ENCODE measurements at regions not wholly inside any gene's neighbourhood (a gene's known extent, or its start where the extent isn't known, plus 50 kb on each side); places are given as distances from the start of the nearest gene placed in this dataset.

DNA sequence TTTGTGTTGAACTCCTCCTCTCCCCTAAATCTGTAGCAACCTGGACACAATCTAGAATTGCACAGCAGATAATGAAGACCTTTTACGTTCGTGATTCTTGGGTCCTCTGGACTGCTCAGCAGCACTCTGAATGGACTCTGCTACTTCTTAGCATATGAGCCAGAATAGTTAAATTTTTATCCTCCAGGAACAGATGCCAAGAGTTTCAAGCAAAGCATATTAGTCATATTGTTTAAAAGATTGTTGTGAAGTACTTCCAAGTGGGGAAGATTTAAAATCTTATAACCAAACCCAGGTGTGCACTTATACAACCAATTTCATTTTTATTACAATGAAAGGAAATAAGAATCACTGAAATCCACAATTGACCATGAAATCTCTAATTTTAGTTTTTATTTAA, 118.9 kb upstream of the EXOC2 start (continued):
- TF ChIP-seq ZNF416 (CRISPR knock-in tag; IDR thresholded peaks at IDR 0.05), result no peak
- TF ChIP-seq, protein P1, sequence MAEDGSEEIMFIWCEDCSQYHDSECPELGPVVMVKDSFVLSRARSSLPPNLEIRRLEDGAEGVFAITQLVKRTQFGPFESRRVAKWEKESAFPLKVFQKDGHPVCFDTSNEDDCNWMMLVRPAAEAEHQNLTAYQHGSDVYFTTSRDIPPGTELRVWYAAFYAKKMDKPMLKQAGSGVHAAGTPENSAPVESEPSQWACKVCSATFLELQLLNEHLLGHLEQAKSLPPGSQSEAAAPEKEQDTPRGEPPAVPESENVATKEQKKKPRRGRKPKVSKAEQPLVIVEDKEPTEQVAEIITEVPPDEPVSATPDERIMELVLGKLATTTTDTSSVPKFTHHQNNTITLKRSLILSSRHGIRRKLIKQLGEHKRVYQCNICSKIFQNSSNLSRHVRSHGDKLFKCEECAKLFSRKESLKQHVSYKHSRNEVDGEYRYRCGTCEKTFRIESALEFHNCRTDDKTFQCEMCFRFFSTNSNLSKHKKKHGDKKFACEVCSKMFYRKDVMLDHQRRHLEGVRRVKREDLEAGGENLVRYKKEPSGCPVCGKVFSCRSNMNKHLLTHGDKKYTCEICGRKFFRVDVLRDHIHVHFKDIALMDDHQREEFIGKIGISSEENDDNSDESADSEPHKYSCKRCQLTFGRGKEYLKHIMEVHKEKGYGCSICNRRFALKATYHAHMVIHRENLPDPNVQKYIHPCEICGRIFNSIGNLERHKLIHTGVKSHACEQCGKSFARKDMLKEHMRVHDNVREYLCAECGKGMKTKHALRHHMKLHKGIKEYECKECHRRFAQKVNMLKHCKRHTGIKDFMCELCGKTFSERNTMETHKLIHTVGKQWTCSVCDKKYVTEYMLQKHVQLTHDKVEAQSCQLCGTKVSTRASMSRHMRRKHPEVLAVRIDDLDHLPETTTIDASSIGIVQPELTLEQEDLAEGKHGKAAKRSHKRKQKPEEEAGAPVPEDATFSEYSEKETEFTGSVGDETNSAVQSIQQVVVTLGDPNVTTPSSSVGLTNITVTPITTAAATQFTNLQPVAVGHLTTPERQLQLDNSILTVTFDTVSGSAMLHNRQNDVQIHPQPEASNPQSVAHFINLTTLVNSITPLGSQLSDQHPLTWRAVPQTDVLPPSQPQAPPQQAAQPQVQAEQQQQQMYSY (CRISPR knock-in tag; IDR thresholded peaks at IDR 0.05), result no peak
- TF ChIP-seq ZNF671 (CRISPR knock-in tag; IDR thresholded peaks at IDR 0.05), result no peak
- TF ChIP-seq, protein P2, sequence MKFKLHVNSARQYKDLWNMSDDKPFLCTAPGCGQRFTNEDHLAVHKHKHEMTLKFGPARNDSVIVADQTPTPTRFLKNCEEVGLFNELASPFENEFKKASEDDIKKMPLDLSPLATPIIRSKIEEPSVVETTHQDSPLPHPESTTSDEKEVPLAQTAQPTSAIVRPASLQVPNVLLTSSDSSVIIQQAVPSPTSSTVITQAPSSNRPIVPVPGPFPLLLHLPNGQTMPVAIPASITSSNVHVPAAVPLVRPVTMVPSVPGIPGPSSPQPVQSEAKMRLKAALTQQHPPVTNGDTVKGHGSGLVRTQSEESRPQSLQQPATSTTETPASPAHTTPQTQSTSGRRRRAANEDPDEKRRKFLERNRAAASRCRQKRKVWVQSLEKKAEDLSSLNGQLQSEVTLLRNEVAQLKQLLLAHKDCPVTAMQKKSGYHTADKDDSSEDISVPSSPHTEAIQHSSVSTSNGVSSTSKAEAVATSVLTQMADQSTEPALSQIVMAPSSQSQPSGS (CRISPR knock-in tag; IDR thresholded peaks at IDR 0.05; ENCODE audit: borderline replicate concordance, low read depth), result no peak
- no peak for TF ChIP-seq KAT7 (CRISPR knock-in tag; IDR thresholded peaks at IDR 0.05; ENCODE audit: borderline replicate concordance)
- TF ChIP-seq, protein P3, sequence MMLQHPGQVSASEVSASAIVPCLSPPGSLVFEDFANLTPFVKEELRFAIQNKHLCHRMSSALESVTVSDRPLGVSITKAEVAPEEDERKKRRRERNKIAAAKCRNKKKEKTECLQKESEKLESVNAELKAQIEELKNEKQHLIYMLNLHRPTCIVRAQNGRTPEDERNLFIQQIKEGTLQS (CRISPR knock-in tag; conservative IDR thresholded peaks at IDR 0.05), result no peak
- TF ChIP-seq ZNF121 (CRISPR knock-in tag; IDR thresholded peaks at IDR 0.05), result no peak
- TF ChIP-seq TEAD1 (CRISPR knock-in tag; IDR thresholded peaks at IDR 0.05), result no peak
- TF ChIP-seq, protein P4, sequence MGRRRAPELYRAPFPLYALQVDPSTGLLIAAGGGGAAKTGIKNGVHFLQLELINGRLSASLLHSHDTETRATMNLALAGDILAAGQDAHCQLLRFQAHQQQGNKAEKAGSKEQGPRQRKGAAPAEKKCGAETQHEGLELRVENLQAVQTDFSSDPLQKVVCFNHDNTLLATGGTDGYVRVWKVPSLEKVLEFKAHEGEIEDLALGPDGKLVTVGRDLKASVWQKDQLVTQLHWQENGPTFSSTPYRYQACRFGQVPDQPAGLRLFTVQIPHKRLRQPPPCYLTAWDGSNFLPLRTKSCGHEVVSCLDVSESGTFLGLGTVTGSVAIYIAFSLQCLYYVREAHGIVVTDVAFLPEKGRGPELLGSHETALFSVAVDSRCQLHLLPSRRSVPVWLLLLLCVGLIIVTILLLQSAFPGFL (CRISPR knock-in tag; IDR thresholded peaks at IDR 0.05; ENCODE audit: borderline replicate concordance), result no peak
- no peak for TF ChIP-seq IRF2 (CRISPR knock-in tag; IDR thresholded peaks at IDR 0.05; ENCODE audit: borderline replicate concordance, low read depth)
- no peak for TF ChIP-seq GTF2I (CRISPR knock-in tag; conservative IDR thresholded peaks at IDR 0.05)
- TF ChIP-seq ZNF219 (CRISPR knock-in tag; IDR thresholded peaks at IDR 0.05; ENCODE audit: borderline replicate concordance), result no peak
- no peak for TF ChIP-seq ETV6 (CRISPR knock-in tag; IDR thresholded peaks at IDR 0.05)

DNA sequence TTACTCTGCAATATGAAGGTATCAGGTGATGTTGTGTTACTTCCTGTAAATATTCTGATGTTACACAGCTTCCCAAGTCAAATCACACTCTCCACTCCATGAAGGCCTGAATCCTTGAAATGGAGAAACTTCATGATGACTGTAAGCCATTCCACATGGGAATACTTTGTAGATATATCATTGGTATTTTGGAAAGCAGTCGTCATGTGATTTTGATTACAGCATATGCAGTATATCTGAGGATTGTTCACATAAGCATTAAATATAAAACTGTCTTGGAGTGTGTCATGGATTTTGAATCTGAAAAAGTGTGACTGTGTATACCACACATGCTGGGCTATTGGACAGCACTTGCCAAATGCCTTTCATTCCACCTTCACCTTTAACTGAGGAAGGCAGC, 118.3 kb upstream of the EXOC2 start:
- ChIA-PET POLR2A (no interaction called here), CTCF (interaction anchor here (0.6 kb wide), 1 partner anchor 11 kb away, joined by 3 read pairs; no protein-coding TSS in a partner anchor)
- H3K9me3 Mint-ChIP-seq, result no peaks in the 10 kb centered on the region
- DNase-seq (ENCODE audit: low spot score) (no peak), ATAC-seq (no peak)
- H3K27ac Mint-ChIP-seq, result no peak overlapping the region
- no peaks in the 10 kb centered on the region for H3K27me3 Mint-ChIP-seq (ENCODE audit: low read depth)
- no peaks in the 10 kb centered on the region for H3K36me3 Mint-ChIP-seq
- H3K4me3 Mint-ChIP-seq, result no peak overlapping the region
- H3K4me1 Mint-ChIP-seq, result no peaks in the 10 kb centered on the region
- TF ChIP-seq, protein P5, sequence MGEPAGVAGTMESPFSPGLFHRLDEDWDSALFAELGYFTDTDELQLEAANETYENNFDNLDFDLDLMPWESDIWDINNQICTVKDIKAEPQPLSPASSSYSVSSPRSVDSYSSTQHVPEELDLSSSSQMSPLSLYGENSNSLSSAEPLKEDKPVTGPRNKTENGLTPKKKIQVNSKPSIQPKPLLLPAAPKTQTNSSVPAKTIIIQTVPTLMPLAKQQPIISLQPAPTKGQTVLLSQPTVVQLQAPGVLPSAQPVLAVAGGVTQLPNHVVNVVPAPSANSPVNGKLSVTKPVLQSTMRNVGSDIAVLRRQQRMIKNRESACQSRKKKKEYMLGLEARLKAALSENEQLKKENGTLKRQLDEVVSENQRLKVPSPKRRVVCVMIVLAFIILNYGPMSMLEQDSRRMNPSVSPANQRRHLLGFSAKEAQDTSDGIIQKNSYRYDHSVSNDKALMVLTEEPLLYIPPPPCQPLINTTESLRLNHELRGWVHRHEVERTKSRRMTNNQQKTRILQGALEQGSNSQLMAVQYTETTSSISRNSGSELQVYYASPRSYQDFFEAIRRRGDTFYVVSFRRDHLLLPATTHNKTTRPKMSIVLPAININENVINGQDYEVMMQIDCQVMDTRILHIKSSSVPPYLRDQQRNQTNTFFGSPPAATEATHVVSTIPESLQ (CRISPR knock-in tag; IDR thresholded peaks at IDR 0.05), result no peak
- TF ChIP-seq, protein P6, sequence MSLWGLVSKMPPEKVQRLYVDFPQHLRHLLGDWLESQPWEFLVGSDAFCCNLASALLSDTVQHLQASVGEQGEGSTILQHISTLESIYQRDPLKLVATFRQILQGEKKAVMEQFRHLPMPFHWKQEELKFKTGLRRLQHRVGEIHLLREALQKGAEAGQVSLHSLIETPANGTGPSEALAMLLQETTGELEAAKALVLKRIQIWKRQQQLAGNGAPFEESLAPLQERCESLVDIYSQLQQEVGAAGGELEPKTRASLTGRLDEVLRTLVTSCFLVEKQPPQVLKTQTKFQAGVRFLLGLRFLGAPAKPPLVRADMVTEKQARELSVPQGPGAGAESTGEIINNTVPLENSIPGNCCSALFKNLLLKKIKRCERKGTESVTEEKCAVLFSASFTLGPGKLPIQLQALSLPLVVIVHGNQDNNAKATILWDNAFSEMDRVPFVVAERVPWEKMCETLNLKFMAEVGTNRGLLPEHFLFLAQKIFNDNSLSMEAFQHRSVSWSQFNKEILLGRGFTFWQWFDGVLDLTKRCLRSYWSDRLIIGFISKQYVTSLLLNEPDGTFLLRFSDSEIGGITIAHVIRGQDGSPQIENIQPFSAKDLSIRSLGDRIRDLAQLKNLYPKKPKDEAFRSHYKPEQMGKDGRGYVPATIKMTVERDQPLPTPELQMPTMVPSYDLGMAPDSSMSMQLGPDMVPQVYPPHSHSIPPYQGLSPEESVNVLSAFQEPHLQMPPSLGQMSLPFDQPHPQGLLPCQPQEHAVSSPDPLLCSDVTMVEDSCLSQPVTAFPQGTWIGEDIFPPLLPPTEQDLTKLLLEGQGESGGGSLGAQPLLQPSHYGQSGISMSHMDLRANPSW (CRISPR knock-in tag; conservative IDR thresholded peaks at IDR 0.05; ENCODE audit: low read depth), result no peak
- no peak for TF ChIP-seq EMX1 (CRISPR knock-in tag; IDR thresholded peaks at IDR 0.05)
- TF ChIP-seq, protein P7, sequence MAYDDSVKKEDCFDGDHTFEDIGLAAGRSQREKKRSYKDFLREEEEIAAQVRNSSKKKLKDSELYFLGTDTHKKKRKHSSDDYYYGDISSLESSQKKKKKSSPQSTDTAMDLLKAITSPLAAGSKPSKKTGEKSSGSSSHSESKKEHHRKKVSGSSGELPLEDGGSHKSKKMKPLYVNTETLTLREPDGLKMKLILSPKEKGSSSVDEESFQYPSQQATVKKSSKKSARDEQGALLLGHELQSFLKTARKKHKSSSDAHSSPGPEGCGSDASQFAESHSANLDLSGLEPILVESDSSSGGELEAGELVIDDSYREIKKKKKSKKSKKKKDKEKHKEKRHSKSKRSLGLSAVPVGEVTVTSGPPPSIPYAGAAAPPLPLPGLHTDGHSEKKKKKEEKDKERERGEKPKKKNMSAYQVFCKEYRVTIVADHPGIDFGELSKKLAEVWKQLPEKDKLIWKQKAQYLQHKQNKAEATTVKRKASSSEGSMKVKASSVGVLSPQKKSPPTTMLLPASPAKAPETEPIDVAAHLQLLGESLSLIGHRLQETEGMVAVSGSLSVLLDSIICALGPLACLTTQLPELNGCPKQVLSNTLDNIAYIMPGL (CRISPR knock-in tag; IDR thresholded peaks at IDR 0.05), result no peak
- TF ChIP-seq, protein P8, sequence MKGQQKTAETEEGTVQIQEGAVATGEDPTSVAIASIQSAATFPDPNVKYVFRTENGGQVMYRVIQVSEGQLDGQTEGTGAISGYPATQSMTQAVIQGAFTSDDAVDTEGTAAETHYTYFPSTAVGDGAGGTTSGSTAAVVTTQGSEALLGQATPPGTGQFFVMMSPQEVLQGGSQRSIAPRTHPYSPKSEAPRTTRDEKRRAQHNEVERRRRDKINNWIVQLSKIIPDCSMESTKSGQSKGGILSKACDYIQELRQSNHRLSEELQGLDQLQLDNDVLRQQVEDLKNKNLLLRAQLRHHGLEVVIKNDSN (CRISPR knock-in tag; IDR thresholded peaks at IDR 0.05), result no peak
- TF ChIP-seq ZNF317 (CRISPR knock-in tag; IDR thresholded peaks at IDR 0.05; ENCODE audit: borderline replicate concordance, low read depth), result no peak
- TF ChIP-seq, protein P4 (CRISPR knock-in tag; IDR thresholded peaks at IDR 0.05; ENCODE audit: borderline replicate concordance), result no peak
- no peak for TF ChIP-seq JAZF1 (CRISPR knock-in tag; IDR thresholded peaks at IDR 0.05)
